Mucosa of gallbladder (tissue), 1 donor: ENCODE measurements at regions not wholly inside any gene's neighbourhood (a gene's known extent, or its start where the extent isn't known, plus 50 kb on each side); places are given as distances from the start of the nearest gene placed in this dataset.

Source experiments
- DNase-seq: peaks from one replicate; pipeline ENCODE4 v3.0.0-alpha.2; 2020; ENCODE audit warnings: low spot score
- donor health status: DM: no; HTN: no; CAD: no.

GRCh38 chr5:110356677-110357076 lies 369.8 kb downstream of the TMEM232 start:
- DNase-seq = no peak

GRCh38 chr5:110359221-110359620 lies 367.2 kb downstream of the TMEM232 start:
- DNase-seq = no peak

- no peak for DNase-seq
Observed at GRCh38 chr5:110361471-110361870, 365.0 kb downstream of the TMEM232 start.

GRCh38 chr5:110362261-110362660 lies 364.2 kb downstream of the TMEM232 start:
- DNase-seq = no peak

GRCh38 chr5:110366716-110367115 lies 359.8 kb downstream of the TMEM232 start:
- DNase-seq = no peak
